Panc1 (cell line): ENCODE measurements at regions not wholly inside any gene's neighbourhood (a gene's known extent, or its start where the extent isn't known, plus 50 kb on each side); places are given as distances from the start of the nearest gene placed in this dataset.

ENCODE experiments used
- ATAC-seq: fragments of 200-7000 bp; cut with Tn5 transposase; 2 replicates; pipeline ENCODE4 v1.9.1; 2020; ENCODE audit warnings: mild to moderate bottlenecking, moderate library complexity
- BruUV-seq: library from RNA; stranded (reverse); fragments of 400-500 nt; replicated peaks from 2 replicates; lab custom pipeline; 2021; lab: Mats Ljungman, UMichigan
- CTCF ChIA-PET: fragments of 300-600 bp; sonication (Branson Sonifier 250); formaldehyde crosslinking; loops from one replicate; lab custom pipeline; 2022; ENCODE audit warnings: antibody characterized with exemption; lab: Charles Lee
- POLR2A ChIA-PET: fragments of 300-600 bp; sonication (Branson Sonifier 250); formaldehyde crosslinking; loops from one replicate; lab custom pipeline; 2022; ENCODE audit warnings: antibody characterized with exemption; lab: Charles Lee
- DNase-seq: peaks from one replicate; pipeline ENCODE4 v3.0.0-alpha.2; 2010; ENCODE audit warnings: low read depth, low spot score
- H3K27ac ChIP-seq: 2 replicates; pipeline ENCODE4 v1.5.1; 2011; ENCODE audit warnings: mild to moderate bottlenecking, low read length, inconsistent platforms
- H3K27me3 ChIP-seq: fragments of 200-500 bp; sonication (Bioruptor generic); 2 replicates; pipeline ENCODE4 v1.6.0; 2014; ENCODE audit warnings: low read length, inconsistent platforms; ENCODE audit not compliant: control insufficient read depth, insufficient read depth
- H3K36me3 ChIP-seq: fragments of 200-500 bp; sonication (Bioruptor generic); 2 replicates; pipeline ENCODE4 v1.5.1; 2014; ENCODE audit warnings: inconsistent platforms, mild to moderate bottlenecking, low read length, moderate library complexity; ENCODE audit not compliant: control insufficient read depth, insufficient read depth
- H3K4me1 ChIP-seq: 2 replicates; pipeline ENCODE4 v1.5.1; 2011; ENCODE audit warnings: inconsistent platforms, mild to moderate bottlenecking, low read length, moderate library complexity; ENCODE audit not compliant: control insufficient read depth, insufficient read depth
- H3K4me3 ChIP-seq, 2 experiments: 2 replicates each; pipeline ENCODE4 v1.5.1; 2011 to 2012; ENCODE audit warnings: low read depth in 2 of 2, low read length in 2 of 2, mild to moderate bottlenecking in 2 of 2, inconsistent platforms in 1 of 2, moderate library complexity in 1 of 2
- H3K9me3 ChIP-seq: fragments of 200-500 bp; sonication (Bioruptor generic); 2 replicates; pipeline ENCODE4 v1.5.1; 2014; ENCODE audit warnings: low read depth, mild to moderate bottlenecking, inconsistent platforms, low read length, moderate library complexity; ENCODE audit not compliant: control insufficient read depth, insufficient read depth
- CTCF ChIP-seq: fragments of 450-650 bp; IDR thresholded peaks from 2 replicates; pipeline ENCODE4 v1.5.1; 2017; ENCODE audit warnings: mild to moderate bottlenecking
- POLR2AphosphoS5 ChIP-seq: IDR thresholded peaks from 2 replicates; pipeline ENCODE4 v1.6.1; 2012; ENCODE audit warnings: mild to moderate bottlenecking, low read depth, low read length, moderate library complexity
- SIN3A ChIP-seq: IDR thresholded peaks from 2 replicates; pipeline ENCODE4 v1.6.1; 2012; ENCODE audit warnings: low read depth, mild to moderate bottlenecking, low read length, moderate library complexity, borderline replicate concordance; ENCODE audit not compliant: insufficient read depth
- TCF7L2 ChIP-seq: IDR thresholded peaks from 2 replicates; pipeline ENCODE4 v1.6.1; 2011; ENCODE audit warnings: mild to moderate bottlenecking, low read depth, low read length, inconsistent platforms
- in situ Hi-C: cut with HindIII; loops from 2 replicates; pipeline ENCODE4 v1.10.0; 2016; ENCODE audit warnings: low sequenced_read_pairs, low pct_unique_long_range_greater_than_20kb
- intact Hi-C: fragments of 100-400 bp; cut with micrococcal nuclease; formaldehyde crosslinking; loops from one replicate; pipeline ENCODE4 v1.10.0; 2022; ENCODE audit not compliant: unreplicated experiment
- TF ChIP-seq, protein P1 (sequence below), 2 experiments: IDR thresholded peaks; 2 replicates each; pipeline ENCODE4 v1.6.1; 2011 to 2012; ENCODE audit warnings: low read depth in 2 of 2, control low read depth in 1 of 2, low read length in 1 of 2, mild to moderate bottlenecking in 1 of 2, moderate library complexity in 1 of 2; ENCODE audit not compliant: insufficient read depth in 1 of 2

GRCh38 chr18:6488956-6489355, 74.2 kb upstream of the L3MBTL4 start:
- H3K27ac ChIP-seq: no peak overlapping the region
- H3K36me3 ChIP-seq: no peaks in the 10 kb centered on the region
- DNase-seq (no peak), ATAC-seq (no peak)
- TF ChIP-seq TCF7L2: no peak
- TF ChIP-seq SIN3A: no peak
- TF ChIP-seq, protein P1, sequence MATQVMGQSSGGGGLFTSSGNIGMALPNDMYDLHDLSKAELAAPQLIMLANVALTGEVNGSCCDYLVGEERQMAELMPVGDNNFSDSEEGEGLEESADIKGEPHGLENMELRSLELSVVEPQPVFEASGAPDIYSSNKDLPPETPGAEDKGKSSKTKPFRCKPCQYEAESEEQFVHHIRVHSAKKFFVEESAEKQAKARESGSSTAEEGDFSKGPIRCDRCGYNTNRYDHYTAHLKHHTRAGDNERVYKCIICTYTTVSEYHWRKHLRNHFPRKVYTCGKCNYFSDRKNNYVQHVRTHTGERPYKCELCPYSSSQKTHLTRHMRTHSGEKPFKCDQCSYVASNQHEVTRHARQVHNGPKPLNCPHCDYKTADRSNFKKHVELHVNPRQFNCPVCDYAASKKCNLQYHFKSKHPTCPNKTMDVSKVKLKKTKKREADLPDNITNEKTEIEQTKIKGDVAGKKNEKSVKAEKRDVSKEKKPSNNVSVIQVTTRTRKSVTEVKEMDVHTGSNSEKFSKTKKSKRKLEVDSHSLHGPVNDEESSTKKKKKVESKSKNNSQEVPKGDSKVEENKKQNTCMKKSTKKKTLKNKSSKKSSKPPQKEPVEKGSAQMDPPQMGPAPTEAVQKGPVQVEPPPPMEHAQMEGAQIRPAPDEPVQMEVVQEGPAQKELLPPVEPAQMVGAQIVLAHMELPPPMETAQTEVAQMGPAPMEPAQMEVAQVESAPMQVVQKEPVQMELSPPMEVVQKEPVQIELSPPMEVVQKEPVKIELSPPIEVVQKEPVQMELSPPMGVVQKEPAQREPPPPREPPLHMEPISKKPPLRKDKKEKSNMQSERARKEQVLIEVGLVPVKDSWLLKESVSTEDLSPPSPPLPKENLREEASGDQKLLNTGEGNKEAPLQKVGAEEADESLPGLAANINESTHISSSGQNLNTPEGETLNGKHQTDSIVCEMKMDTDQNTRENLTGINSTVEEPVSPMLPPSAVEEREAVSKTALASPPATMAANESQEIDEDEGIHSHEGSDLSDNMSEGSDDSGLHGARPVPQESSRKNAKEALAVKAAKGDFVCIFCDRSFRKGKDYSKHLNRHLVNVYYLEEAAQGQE (IDR thresholded peaks at IDR 0.05; ENCODE audit: insufficient read depth in 1 of 2, low read depth in 2 of 2, low read length in 1 of 2): no peak
- no peak for TF ChIP-seq POLR2AphosphoS5
- TF ChIP-seq CTCF: no peak
- ChIA-PET POLR2A (no interaction called here), CTCF (no interaction called here)
- no TSS peak for BruUV-seq
- in situ Hi-C loops (no loop called here), intact Hi-C loops (loop anchor here (10.0 kb wide), 1 partner anchor 604 kb away; no protein-coding TSS in a partner anchor)
- no peaks in the 10 kb centered on the region for H3K9me3 ChIP-seq
- no peaks in the 10 kb centered on the region for H3K4me1 ChIP-seq
- H3K4me3 ChIP-seq: no peak overlapping the region
- H3K27me3 ChIP-seq: no peaks in the 10 kb centered on the region

GRCh38 chr18:6489977-6490376, 75.3 kb upstream of the L3MBTL4 start:
- H3K4me3 ChIP-seq: no peak overlapping the region
- ChIA-PET CTCF (interaction anchor here (0.6 kb wide), 1 partner anchor 422 kb away, joined by 3 read pairs; no protein-coding TSS in a partner anchor), POLR2A (no interaction called here)
- DNase-seq: no peak
- intact Hi-C loops: loop anchor here (10.0 kb wide), 1 partner anchor 605 kb away; no protein-coding TSS in a partner anchor
- H3K4me1 ChIP-seq: no peaks in the 10 kb centered on the region
- H3K9me3 ChIP-seq: no peaks in the 10 kb centered on the region
- no peak overlapping the region for H3K27ac ChIP-seq
- no peaks in the 10 kb centered on the region for H3K27me3 ChIP-seq
- no TSS peak for BruUV-seq
- TF ChIP-seq CTCF: no peak
- no peak for TF ChIP-seq POLR2AphosphoS5
- no peak for TF ChIP-seq SIN3A
- TF ChIP-seq, protein P1 (IDR thresholded peaks at IDR 0.05; ENCODE audit: insufficient read depth in 1 of 2, low read depth in 2 of 2, low read length in 1 of 2): no peak
- no peak for TF ChIP-seq TCF7L2
- in situ Hi-C loops: no loop called here
- ATAC-seq: no peak
- H3K36me3 ChIP-seq: no peaks in the 10 kb centered on the region
